NCI-H460 (cell line): ENCODE measurements at regions not wholly inside any gene's neighbourhood (a gene's known extent, or its start where the extent isn't known, plus 50 kb on each side); places are given as distances from the start of the nearest gene placed in this dataset.
A peak's percentile ranks its signal among the peaks of the same experiment; 100 is the strongest.
"Not testable (repeated sequence)": the region's sequence is repeated elsewhere in the genome, so short reads cannot be mapped to it uniquely, and the experiment has no call there.

Experiments used
- DNase-seq: peaks from one replicate; pipeline ENCODE4 v3.0.0-alpha.2; 2016; ENCODE audit warnings: low read depth; ENCODE audit errors: extremely low read depth

- DNase-seq = no peak
These were observed 167.4 kb upstream of the RAB6C start for GRCh38 chr2:129812071-129812470.

GRCh38 chr2:129812654-129813053, 166.8 kb upstream of the RAB6C start:
- no peak for DNase-seq

- no peak for DNase-seq
These were observed 166.1 kb upstream of the RAB6C start for GRCh38 chr2:129813404-129813803.

GRCh38 chr2:129816813-129817574, 162.5 kb upstream of the RAB6C start:
- no peak for DNase-seq

- DNase-seq = no peak
These were observed 159.6 kb upstream of the RAB6C start for GRCh38 chr2:129819855-129820254.

- DNase-seq = no peak
These were observed 158.6 kb upstream of the RAB6C start for GRCh38 chr2:129820908-129821307.

- no peak for DNase-seq
These were observed 158.0 kb upstream of the RAB6C start for GRCh38 chr2:129821445-129821844.

- no peak for DNase-seq
These were observed 156.4 kb upstream of the RAB6C start for GRCh38 chr2:129823044-129823443.

GRCh38 chr2:129827311-129828090, 152.0 kb upstream of the RAB6C start:
- DNase-seq = no peak

- no peak for DNase-seq
These were observed 150.7 kb upstream of the RAB6C start for GRCh38 chr2:129828792-129829191.

GRCh38 chr2:129829588-129829987, 149.9 kb upstream of the RAB6C start:
- no peak for DNase-seq

GRCh38 chr2:129831018-129831417, 148.4 kb upstream of the RAB6C start:
- DNase-seq = no peak

GRCh38 chr2:129833465-129833864, 146.0 kb upstream of the RAB6C start:
- DNase-seq = not testable (repeated sequence)

- no peak for DNase-seq
These were observed 132.4 kb upstream of the RAB6C start for GRCh38 chr2:129847043-129847442.

- peak; percentile 69 for DNase-seq
These were observed 129.8 kb upstream of the RAB6C start for GRCh38 chr2:129849559-129850160.

- DNase-seq = no peak
These were observed 122.3 kb upstream of the RAB6C start for GRCh38 chr2:129857200-129857599.

- no peak for DNase-seq
These were observed 120.3 kb upstream of the RAB6C start for GRCh38 chr2:129859175-129859574.

GRCh38 chr2:129860088-129860487, 119.4 kb upstream of the RAB6C start:
- no peak for DNase-seq

GRCh38 chr2:129861666-129862288, 117.7 kb upstream of the RAB6C start:
- no peak for DNase-seq

- no peak for DNase-seq
These were observed 116.8 kb upstream of the RAB6C start for GRCh38 chr2:129862668-129863067.

GRCh38 chr2:129863350-129863749, 116.1 kb upstream of the RAB6C start:
- no peak for DNase-seq
